Neural progenitor cell (in vitro differentiated cells): ENCODE measurements at regions not wholly inside any gene's neighbourhood (a gene's known extent, or its start where the extent isn't known, plus 50 kb on each side); places are given as distances from the start of the nearest gene placed in this dataset.

Experiments used
- EZH2 ChIP-seq: fragments of 200-600 bp; sonication (generic); IDR thresholded peaks from 2 replicates; pipeline ENCODE4 v1.6.1; 2017; ENCODE audit warnings: antibody characterized with exemption, mild to moderate bottlenecking, moderate library complexity
- TF ChIP-seq, protein P1 (sequence below): fragments of 200-600 bp; sonication (generic); IDR thresholded peaks from 2 replicates; pipeline ENCODE4 v1.5.1; 2017; ENCODE audit warnings: antibody characterized with exemption, mild to moderate bottlenecking

DNA sequence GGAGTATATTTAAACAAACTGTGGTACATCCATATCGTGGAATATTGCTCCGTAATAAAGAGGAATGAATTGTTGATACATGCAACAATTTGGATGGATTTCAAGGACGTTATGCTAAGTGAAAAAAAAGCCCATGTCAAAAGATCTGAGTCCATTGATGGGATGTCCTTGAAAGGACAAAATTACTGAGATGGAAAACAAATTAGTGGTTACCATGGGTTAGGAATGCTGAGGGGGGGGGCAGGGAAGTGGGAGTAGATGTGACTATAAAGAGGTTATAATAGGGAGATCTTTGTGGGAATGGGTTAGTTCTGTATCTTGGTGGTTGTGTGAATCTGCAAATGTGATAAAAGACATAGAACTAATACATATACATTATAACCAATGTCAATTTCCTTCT is 409.3 kb downstream of the SRGAP2C start:
- TF ChIP-seq, protein P1, sequence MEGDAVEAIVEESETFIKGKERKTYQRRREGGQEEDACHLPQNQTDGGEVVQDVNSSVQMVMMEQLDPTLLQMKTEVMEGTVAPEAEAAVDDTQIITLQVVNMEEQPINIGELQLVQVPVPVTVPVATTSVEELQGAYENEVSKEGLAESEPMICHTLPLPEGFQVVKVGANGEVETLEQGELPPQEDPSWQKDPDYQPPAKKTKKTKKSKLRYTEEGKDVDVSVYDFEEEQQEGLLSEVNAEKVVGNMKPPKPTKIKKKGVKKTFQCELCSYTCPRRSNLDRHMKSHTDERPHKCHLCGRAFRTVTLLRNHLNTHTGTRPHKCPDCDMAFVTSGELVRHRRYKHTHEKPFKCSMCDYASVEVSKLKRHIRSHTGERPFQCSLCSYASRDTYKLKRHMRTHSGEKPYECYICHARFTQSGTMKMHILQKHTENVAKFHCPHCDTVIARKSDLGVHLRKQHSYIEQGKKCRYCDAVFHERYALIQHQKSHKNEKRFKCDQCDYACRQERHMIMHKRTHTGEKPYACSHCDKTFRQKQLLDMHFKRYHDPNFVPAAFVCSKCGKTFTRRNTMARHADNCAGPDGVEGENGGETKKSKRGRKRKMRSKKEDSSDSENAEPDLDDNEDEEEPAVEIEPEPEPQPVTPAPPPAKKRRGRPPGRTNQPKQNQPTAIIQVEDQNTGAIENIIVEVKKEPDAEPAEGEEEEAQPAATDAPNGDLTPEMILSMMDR, result no peak
- no peak for TF ChIP-seq EZH2
